ENCODE measurements at regions not wholly inside any gene's neighbourhood (a gene's known extent, or its start where the extent isn't known, plus 50 kb on each side); places are given as distances from the start of the nearest gene placed in this dataset.

DNA sequence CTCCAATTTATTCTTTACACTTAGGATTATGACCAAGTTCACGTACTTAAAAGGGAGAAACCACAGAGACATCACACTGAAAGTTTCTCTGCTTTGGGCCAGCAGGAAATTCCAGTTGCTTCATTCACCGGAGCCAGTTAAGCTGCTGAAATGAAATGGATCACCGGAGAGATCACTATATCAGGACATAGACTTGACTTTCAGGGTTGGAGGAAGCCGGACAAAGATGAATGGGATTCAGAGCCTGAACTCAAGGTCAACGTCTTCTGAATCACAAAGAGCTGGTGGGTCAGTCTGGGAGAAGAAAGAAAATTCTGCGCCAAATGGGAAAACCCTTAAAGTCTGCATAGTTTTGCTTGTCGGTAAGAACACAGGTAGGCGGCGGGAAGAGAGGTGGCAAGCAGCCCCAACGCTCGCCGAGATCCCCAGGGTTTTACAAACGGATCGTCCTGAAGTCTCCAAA, 81.9 kb upstream of the CCDC28A start:
- Histone ChIP-seq H3K9me3 (replicated peaks) (peaks cover 9% of the 10 kb centered on the region), H3K27ac (no peak overlapping the region)
- no peak for DNase-seq (ENCODE audit: low read depth in 1 of 2, low spot score in 2 of 2)

DNA sequence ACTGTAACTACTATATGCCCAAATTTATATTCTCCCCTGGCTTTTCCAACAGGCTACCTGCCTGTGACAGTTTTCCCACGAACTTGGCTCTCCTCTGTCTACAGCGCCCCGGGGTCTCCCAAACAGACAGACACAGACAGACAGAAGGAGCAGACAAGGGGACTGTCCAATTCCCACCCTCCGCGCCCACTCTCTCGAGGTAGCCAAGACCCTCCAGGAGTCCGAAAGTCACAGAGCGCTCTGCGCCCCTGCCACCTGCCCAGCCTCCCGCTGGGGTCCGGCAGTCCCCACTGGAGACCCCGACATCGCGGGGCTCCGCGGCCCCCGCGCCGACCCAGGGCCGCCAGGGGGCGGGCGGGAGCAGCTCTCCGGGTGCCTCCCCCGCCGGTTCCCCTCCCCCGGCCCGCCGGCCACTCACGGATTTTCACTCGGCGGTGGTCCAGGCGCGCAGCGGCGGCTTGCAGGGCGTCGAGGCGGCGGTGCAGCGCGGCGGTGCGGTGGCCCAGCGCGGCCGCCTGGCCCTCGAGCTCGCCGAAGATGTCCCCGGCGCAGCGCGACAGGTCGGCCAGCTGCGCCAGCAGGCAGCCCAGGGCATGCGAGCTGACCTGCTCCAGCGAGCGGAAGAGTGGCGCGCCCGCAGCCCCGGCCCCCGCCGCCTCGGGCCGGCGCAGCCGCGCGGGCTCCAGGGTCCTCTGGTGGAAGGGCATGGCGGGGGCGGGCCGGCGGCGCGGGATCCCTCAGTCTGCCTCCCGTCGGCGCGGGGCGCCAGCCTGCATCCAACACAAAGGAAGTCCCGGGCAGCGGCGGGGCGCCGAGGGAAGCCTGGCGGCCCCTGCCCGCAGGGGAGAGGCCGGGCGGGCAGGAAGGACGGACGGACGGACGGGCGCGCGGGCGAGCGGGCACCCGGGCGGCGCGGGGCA, 81.3 kb upstream of the CCDC28A start:
- peaks cover 19% of the 10 kb centered on the region for H3K4me1 ChIP-seq (replicated peaks)
- no peaks in the 10 kb centered on the region for H3K27me3 ChIP-seq (replicated peaks)
- peak; percentile 66 to 71 for DNase-seq (ENCODE audit: low read depth in 1 of 2, low spot score in 2 of 2)
- peak overlapping the region; percentile 97 for H3K4me3 ChIP-seq
- peaks cover 7% of the 10 kb centered on the region for H3K36me3 ChIP-seq
- peaks cover 9% of the 10 kb centered on the region for H3K9me3 ChIP-seq (replicated peaks)
- H3K27ac ChIP-seq: peak overlapping the region; percentile 30; the same call in 1 of the 2 replicates

More for the DNA sequence above, 81.9 kb upstream of the CCDC28A start:
- no peaks in the 10 kb centered on the region for H3K27me3 ChIP-seq (replicated peaks)
- peak overlapping the region; percentile 97 for H3K4me3 ChIP-seq
- peaks cover 7% of the 10 kb centered on the region for H3K36me3 ChIP-seq
- H3K4me1 ChIP-seq (replicated peaks): peaks cover 19% of the 10 kb centered on the region

- Histone ChIP-seq H3K9me3 (replicated peaks) (peaks cover 9% of the 10 kb centered on the region), H3K36me3 (peaks cover 7% of the 10 kb centered on the region), H3K4me1 (replicated peaks) (peaks cover 19% of the 10 kb centered on the region), H3K4me3 (peak overlapping the region; percentile 97), H3K27me3 (replicated peaks) (no peaks in the 10 kb centered on the region), H3K27ac (peak overlapping the region; percentile 30; the same call in 1 of the 2 replicates)
- peak; percentile 57 to 69 for DNase-seq (ENCODE audit: low read depth in 1 of 2, low spot score in 2 of 2)
Observed at GRCh38 chr6:138692978-138693909, 80.3 kb upstream of the CCDC28A start.

DNA sequence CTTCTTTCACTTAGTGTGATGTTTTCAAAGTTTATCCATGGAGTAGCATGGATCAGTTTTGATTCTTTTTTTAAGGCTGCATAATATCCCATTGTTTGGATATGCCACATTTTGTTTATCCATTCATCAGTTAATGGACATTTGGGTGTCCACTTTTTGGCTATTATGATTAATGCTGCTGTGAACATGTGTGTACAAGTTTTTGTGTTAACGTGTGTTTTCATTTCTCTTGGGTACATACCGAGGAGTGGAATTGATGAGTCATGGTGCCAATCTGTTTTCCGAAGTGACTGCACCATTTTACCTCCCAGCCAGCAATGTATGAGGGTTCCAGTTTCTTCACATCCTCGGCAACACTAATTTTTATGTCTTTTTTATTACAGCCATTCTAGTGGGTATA, 78.4 kb upstream of the CCDC28A start:
- Histone ChIP-seq H3K27ac (no peak overlapping the region), H3K4me1 (replicated peaks) (peaks cover 19% of the 10 kb centered on the region), H3K27me3 (replicated peaks) (no peaks in the 10 kb centered on the region), H3K9me3 (replicated peaks) (peaks cover 9% of the 10 kb centered on the region), H3K36me3 (peaks cover 7% of the 10 kb centered on the region), H3K4me3 (no peak overlapping the region)
- DNase-seq (ENCODE audit: low read depth in 1 of 2, low spot score in 2 of 2): no peak

GRCh38 chr6:138714493-138714892, 59.1 kb upstream of the CCDC28A start:
- no peaks in the 10 kb centered on the region for H3K36me3 ChIP-seq
- DNase-seq (ENCODE audit: low read depth in 1 of 2, low spot score in 2 of 2): no peak
- H3K27me3 ChIP-seq (replicated peaks): no peaks in the 10 kb centered on the region
- no peak overlapping the region for H3K27ac ChIP-seq
- H3K9me3 ChIP-seq (replicated peaks): no peaks in the 10 kb centered on the region
- no peak overlapping the region for H3K4me3 ChIP-seq
- peaks cover 7% of the 10 kb centered on the region for H3K4me1 ChIP-seq (replicated peaks)

- Histone ChIP-seq H3K4me1 (replicated peaks) (peaks cover 10% of the 10 kb centered on the region), H3K27me3 (replicated peaks) (no peaks in the 10 kb centered on the region), H3K9me3 (replicated peaks) (no peaks in the 10 kb centered on the region), H3K27ac (no peak overlapping the region), H3K36me3 (no peaks in the 10 kb centered on the region), H3K4me3 (no peak overlapping the region)
- no peak for DNase-seq (ENCODE audit: low read depth in 1 of 2, low spot score in 2 of 2)
Observed at GRCh38 chr6:138716013-138716412, 57.6 kb upstream of the CCDC28A start.

GRCh38 chr6:138716971-138717665, 56.5 kb upstream of the CCDC28A start:
- no peak for DNase-seq (ENCODE audit: low read depth in 1 of 2, low spot score in 2 of 2)
- no peaks in the 10 kb centered on the region for H3K9me3 ChIP-seq (replicated peaks)
- H3K36me3 ChIP-seq: no peaks in the 10 kb centered on the region
- no peak overlapping the region for H3K27ac ChIP-seq
- no peaks in the 10 kb centered on the region for H3K27me3 ChIP-seq (replicated peaks)
- peaks cover 10% of the 10 kb centered on the region for H3K4me1 ChIP-seq (replicated peaks)
- no peak overlapping the region for H3K4me3 ChIP-seq

GRCh38 chr6:138719011-138719635, 54.4 kb upstream of the CCDC28A start:
- Histone ChIP-seq H3K4me3 (no peak overlapping the region), H3K9me3 (replicated peaks) (no peaks in the 10 kb centered on the region), H3K4me1 (replicated peaks) (peaks cover 24% of the 10 kb centered on the region), H3K36me3 (no peaks in the 10 kb centered on the region), H3K27ac (no peak overlapping the region), H3K27me3 (replicated peaks) (no peaks in the 10 kb centered on the region)
- DNase-seq (ENCODE audit: low read depth in 1 of 2, low spot score in 2 of 2): peak in 1 of 2 experiments; percentile 28

GRCh38 chr6:138719744-138720143, 53.8 kb upstream of the CCDC28A start:
- Histone ChIP-seq H3K4me3 (no peak overlapping the region), H3K27me3 (replicated peaks) (no peaks in the 10 kb centered on the region), H3K4me1 (replicated peaks) (peaks cover 24% of the 10 kb centered on the region), H3K27ac (no peak overlapping the region), H3K9me3 (replicated peaks) (no peaks in the 10 kb centered on the region), H3K36me3 (no peaks in the 10 kb centered on the region)
- no peak for DNase-seq (ENCODE audit: low read depth in 1 of 2, low spot score in 2 of 2)

DNA sequence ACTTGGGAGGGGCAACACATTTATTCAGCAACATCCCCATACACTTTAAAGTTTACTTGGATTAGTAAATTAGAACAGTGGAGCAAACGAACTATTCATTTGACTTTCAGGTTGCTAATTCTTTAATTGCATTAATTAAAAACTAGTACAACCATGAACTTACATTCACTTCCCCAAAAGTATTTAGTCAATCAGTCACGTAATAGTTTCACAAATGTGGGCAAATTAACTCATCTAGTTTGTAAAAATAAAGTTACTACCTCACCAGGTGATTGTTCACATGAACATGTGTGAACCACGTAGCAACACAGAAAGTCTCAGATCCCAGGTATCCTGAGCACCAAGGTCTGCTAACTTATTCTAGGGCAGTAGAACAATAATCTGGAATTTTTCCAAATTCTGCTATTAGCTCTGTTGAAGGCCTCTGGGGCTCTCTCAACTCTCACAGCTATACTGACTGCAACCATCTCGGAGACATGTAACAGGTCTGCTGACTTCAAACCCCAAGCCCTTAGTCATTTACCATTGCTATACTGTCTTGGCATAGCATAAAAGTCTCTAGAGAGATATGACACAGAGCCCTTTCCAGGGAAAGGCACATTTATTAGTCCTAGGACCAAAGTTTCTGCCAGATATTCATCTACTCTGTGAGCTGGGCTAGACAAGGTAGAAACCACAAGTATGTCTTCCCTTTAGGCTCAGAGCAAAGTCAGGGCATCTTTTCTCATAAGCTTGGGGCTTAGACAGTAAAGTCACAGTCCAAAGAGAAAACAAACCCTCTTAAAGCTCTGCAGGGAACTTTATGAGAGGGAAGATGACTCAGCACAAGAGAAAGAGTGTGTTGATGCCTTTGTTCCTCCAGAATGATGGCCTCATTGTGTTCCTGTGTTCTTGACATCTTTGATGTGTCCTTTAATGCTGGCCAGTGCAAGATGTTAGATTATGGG, 50.9 kb upstream of the CCDC28A start:
- Histone ChIP-seq H3K4me3 (no peak overlapping the region), H3K4me1 (replicated peaks) (peaks cover 42% of the 10 kb centered on the region), H3K27ac (peak overlapping the region; percentile 40), H3K9me3 (replicated peaks) (no peaks in the 10 kb centered on the region), H3K27me3 (replicated peaks) (no peaks in the 10 kb centered on the region), H3K36me3 (no peaks in the 10 kb centered on the region)
- peak in 1 of 2 experiments; percentile 49 for DNase-seq (ENCODE audit: low read depth in 1 of 2, low spot score in 2 of 2)
